ENCODE measurements at regions not wholly inside any gene's neighbourhood (a gene's known extent, or its start where the extent isn't known, plus 50 kb on each side); places are given as distances from the start of the nearest gene placed in this dataset.

DNA sequence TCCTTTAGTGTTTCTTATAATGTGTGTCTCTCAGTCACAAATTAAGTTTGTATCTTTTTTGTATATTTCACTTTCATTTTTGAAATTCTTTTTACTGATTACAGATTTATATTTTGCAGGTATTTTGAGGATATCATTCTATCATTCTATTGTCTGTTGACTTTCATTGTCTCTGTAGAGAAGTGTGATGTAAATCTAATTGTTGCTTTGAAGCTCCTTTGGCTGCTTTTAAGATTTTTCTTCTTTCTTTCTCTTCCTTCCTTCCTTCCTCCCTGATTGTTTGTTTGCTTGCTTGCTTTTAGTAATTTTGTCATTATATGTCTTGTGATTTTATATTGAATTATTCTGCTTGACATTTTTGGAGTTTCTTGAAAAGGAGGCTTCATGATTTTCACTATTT lies 75.3 kb upstream of the MAST4 start:
- no peaks in the 10 kb centered on the region for H3K4me1 ChIP-seq
- no peaks in the 10 kb centered on the region for H3K27me3 ChIP-seq
- no peak for DNase-seq (ENCODE audit: low spot score in 2 of 2)
- TF ChIP-seq, protein P1, sequence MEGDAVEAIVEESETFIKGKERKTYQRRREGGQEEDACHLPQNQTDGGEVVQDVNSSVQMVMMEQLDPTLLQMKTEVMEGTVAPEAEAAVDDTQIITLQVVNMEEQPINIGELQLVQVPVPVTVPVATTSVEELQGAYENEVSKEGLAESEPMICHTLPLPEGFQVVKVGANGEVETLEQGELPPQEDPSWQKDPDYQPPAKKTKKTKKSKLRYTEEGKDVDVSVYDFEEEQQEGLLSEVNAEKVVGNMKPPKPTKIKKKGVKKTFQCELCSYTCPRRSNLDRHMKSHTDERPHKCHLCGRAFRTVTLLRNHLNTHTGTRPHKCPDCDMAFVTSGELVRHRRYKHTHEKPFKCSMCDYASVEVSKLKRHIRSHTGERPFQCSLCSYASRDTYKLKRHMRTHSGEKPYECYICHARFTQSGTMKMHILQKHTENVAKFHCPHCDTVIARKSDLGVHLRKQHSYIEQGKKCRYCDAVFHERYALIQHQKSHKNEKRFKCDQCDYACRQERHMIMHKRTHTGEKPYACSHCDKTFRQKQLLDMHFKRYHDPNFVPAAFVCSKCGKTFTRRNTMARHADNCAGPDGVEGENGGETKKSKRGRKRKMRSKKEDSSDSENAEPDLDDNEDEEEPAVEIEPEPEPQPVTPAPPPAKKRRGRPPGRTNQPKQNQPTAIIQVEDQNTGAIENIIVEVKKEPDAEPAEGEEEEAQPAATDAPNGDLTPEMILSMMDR (IDR thresholded peaks at IDR 0.05): no peak
- TF ChIP-seq EP300 (IDR thresholded peaks at IDR 0.05): no peak
- H3K27ac ChIP-seq: no peak overlapping the region
- H3K4me3 ChIP-seq: no peak overlapping the region
- H3K9me3 ChIP-seq: peaks cover 10% of the 10 kb centered on the region
- no peaks in the 10 kb centered on the region for H3K36me3 ChIP-seq

DNA sequence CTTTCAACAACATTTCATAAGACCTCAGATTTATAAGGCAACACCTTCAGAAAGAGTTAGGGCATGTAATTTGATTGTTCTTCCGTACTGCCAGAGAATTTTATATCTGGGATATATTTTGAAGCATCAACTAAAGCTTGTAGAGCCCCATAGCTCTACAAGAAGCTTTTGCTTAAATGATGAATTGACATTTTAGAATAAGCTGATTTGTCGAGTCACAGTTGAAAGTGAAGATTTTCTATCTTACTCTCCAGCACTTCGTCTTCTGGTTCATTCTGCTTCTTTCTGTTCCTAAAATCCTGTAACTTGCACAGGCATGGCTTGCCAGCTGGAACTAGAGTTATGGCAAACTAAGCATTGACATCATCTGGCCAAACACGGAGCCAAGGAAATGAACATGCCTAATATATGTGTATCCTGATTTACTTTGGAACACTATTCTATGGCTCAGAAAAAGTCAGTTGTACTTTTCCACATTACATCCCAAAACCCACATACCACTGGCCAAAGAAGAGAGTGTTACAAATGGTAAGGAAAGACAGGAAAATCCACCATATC lies 68.6 kb upstream of the MAST4 start:
- DNase-seq (ENCODE audit: low spot score in 2 of 2): no peak
- Histone ChIP-seq H3K36me3 (no peaks in the 10 kb centered on the region), H3K4me1 (no peaks in the 10 kb centered on the region), H3K9me3 (no peaks in the 10 kb centered on the region), H3K4me3 (no peak overlapping the region), H3K27me3 (no peaks in the 10 kb centered on the region), H3K27ac (no peak overlapping the region)
- TF ChIP-seq EP300 (IDR thresholded peaks at IDR 0.05) (no peak), POLR2AphosphoS5 (IDR thresholded peaks at IDR 0.05) (no peak), POLR2A (IDR thresholded peaks at IDR 0.05) (no peak)
- TF ChIP-seq, protein P1 (IDR thresholded peaks at IDR 0.05): no peak
- 40% methylated on average over 4 of the region's 4 CpGs for WGBS

DNA sequence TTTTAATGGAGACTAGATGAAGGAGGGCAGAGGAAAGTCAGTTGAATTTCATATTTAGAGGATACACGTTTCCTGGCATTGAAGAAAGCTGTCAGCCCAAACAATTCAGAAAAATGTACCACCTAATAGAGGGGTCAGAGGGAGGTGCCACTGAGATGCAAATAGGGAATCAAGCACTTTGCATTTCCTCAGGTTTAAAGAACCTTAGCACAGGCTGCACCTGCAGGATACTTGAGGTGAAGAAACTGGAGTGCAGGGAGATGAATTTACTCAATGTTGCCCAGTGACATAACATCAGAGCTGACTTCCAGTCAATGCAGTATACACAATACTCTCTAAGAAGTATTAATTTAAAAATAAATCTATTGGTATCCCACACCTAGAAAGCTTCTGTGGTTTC lies 67.0 kb upstream of the MAST4 start:
- no peak overlapping the region for H3K4me3 ChIP-seq

DNA sequence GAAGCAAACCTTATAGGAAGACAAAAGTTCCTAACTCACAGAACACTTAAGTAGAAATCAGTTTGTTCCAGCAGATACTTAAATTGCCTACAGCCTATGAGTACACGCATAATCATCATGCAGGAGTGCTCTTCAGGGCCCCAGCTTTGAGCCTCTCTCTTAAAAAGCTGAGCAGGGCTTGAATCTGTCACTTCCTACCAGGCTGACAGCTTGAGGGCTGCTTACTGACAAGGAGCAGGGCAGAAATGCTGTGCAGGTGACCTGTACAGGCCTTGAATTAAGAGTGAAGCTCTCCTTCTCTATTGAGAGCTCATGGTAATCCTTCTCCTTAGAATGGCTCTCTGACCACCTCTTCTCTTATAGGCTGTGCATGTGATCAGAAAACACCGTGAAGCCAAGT lies 66.5 kb upstream of the MAST4 start:
- H3K4me1 ChIP-seq: no peaks in the 10 kb centered on the region
- no peak overlapping the region for H3K4me3 ChIP-seq
- H3K27ac ChIP-seq: no peak overlapping the region
- TF ChIP-seq EP300 (IDR thresholded peaks at IDR 0.05): no peak
- TF ChIP-seq POLR2AphosphoS5 (IDR thresholded peaks at IDR 0.05): no peak
- no peak for TF ChIP-seq POLR2A (IDR thresholded peaks at IDR 0.05)
- TF ChIP-seq, protein P1 (IDR thresholded peaks at IDR 0.05): no peak
- 86% methylated on average over 2 of the region's 2 CpGs for WGBS
- no peak for DNase-seq (ENCODE audit: low spot score in 2 of 2)
- H3K27me3 ChIP-seq: no peaks in the 10 kb centered on the region
- H3K9me3 ChIP-seq: no peaks in the 10 kb centered on the region
- no peaks in the 10 kb centered on the region for H3K36me3 ChIP-seq

More for the DNA sequence above, 67.0 kb upstream of the MAST4 start:
- WGBS: 52% methylated on average over 1 of the region's 1 CpG
- Histone ChIP-seq H3K4me1 (no peaks in the 10 kb centered on the region), H3K36me3 (no peaks in the 10 kb centered on the region), H3K27ac (no peak overlapping the region), H3K27me3 (no peaks in the 10 kb centered on the region), H3K9me3 (no peaks in the 10 kb centered on the region)
- TF ChIP-seq POLR2A (IDR thresholded peaks at IDR 0.05): no peak
- TF ChIP-seq, protein P1 (IDR thresholded peaks at IDR 0.05): no peak
- TF ChIP-seq EP300 (IDR thresholded peaks at IDR 0.05): no peak
- no peak for TF ChIP-seq POLR2AphosphoS5 (IDR thresholded peaks at IDR 0.05)
- DNase-seq (ENCODE audit: low spot score in 2 of 2): no peak

DNA sequence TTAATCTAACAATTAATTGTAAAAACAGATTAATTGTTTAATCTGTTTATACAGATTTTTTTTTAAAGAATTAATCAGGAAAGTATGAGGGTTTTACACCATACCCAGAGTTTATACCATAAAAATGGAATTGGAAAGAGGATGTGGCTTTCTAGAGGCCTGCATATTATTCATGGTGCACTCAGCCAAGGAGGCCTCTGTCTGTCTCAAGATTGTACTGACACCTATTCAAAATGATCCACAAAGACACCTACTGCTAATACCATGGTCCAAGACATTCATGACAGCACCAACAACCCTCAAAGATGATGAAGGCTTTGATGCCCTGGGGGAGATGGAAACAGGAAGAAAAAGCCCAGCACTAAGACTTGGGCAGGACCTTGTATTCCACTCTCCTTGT lies 58.1 kb upstream of the MAST4 start:
- Histone ChIP-seq H3K27ac (no peak overlapping the region), H3K9me3 (no peaks in the 10 kb centered on the region), H3K36me3 (no peaks in the 10 kb centered on the region), H3K4me3 (no peak overlapping the region), H3K4me1 (no peaks in the 10 kb centered on the region), H3K27me3 (no peaks in the 10 kb centered on the region)
- no peak for DNase-seq (ENCODE audit: low spot score in 2 of 2)
- TF ChIP-seq POLR2A (IDR thresholded peaks at IDR 0.05): no peak

DNA sequence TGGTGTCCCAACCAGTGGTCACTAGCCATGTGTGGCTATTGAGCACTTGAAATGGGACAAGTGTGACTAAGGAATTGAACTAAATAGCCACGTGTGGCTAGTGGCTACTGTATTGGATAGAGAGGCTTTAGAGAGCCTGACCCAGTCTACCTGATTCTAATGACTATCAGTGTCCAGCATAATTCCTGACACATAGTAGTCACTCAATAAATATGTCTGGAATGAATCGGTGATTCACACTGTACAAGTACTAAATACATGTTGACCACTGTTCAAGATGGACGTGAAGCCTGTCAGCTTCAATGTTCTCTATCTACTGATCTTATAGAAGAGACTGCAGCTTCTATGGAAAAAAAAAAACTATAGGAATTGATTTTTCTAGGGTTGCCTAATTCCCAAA lies 57.7 kb upstream of the MAST4 start:
- 93% methylated on average over 3 of the region's 3 CpGs for WGBS
- TF ChIP-seq EP300 (IDR thresholded peaks at IDR 0.05) (no peak), POLR2A (IDR thresholded peaks at IDR 0.05) (no peak), POLR2AphosphoS5 (IDR thresholded peaks at IDR 0.05) (no peak)
- TF ChIP-seq, protein P1 (IDR thresholded peaks at IDR 0.05): no peak
- H3K36me3 ChIP-seq: no peaks in the 10 kb centered on the region
- no peaks in the 10 kb centered on the region for H3K27me3 ChIP-seq
- DNase-seq (ENCODE audit: low spot score in 2 of 2): no peak
- no peaks in the 10 kb centered on the region for H3K9me3 ChIP-seq
- H3K27ac ChIP-seq: no peak overlapping the region
- H3K4me3 ChIP-seq: no peak overlapping the region
- H3K4me1 ChIP-seq: no peaks in the 10 kb centered on the region

All from suprapubic skin (tissue), 4 donors.